Endothelial cell of umbilical vein (primary cell): ENCODE measurements at regions not wholly inside any gene's neighbourhood (a gene's known extent, or its start where the extent isn't known, plus 50 kb on each side); places are given as distances from the start of the nearest gene placed in this dataset.
A peak's percentile ranks its signal among the peaks of the same experiment; 100 is the strongest.

Source experiments
- BruUV-seq: library from RNA; stranded (reverse); fragments of 400-500 nt; replicated peaks from 2 replicates; lab custom pipeline; 2021; lab: Mats Ljungman, UMichigan
- CTCF ChIA-PET: fragments of 300-600, 350-600 bp; sonication (Branson Sonifier 250); formaldehyde crosslinking; loops from one replicate; lab custom pipeline; 2021; ENCODE audit warnings: antibody characterized with exemption, inconsistent platforms; lab: Charles Lee
- POLR2A ChIA-PET: fragments of 300-600, 350-600 bp; sonication (Branson Sonifier 250); formaldehyde crosslinking; loops from one replicate; lab custom pipeline; 2021; ENCODE audit warnings: antibody characterized with exemption, inconsistent platforms; lab: Charles Lee
- DNase-seq: peaks from one replicate; pipeline ENCODE4 v3.0.0-alpha.2; 2011; ENCODE audit warnings: low read depth, low spot score
- FAIRE-seq: peaks from 2 replicates; lab custom pipeline; 2011; peaks lifted over from hg19 to GRCh38; lab: Jason Lieb, UNC
- H2AFZ ChIP-seq: 2 replicates; pipeline ENCODE4 v1.6.0; 2012; ENCODE audit warnings: low read depth, low read length, control low read depth, inconsistent platforms
- H3K27ac ChIP-seq: 2 replicates; pipeline ENCODE4 v1.5.1; 2011; ENCODE audit warnings: low read depth, mild to moderate bottlenecking, control low read depth, low read length, moderate library complexity; ENCODE audit not compliant: insufficient read depth
- H3K27me3 ChIP-seq, 2 experiments: 2 replicates each; pipeline versions ENCODE4 v1.6.0 to v1.6.1; 2011; ENCODE audit warnings: low read length in 2 of 2, mixed read lengths in 1 of 2; ENCODE audit not compliant: control insufficient read depth in 2 of 2, insufficient read depth in 2 of 2
- H3K36me3 ChIP-seq, 2 experiments: 2 replicates in 1 of 2; 3 replicates in 1 of 2; pipeline ENCODE4 v1.5.1; 2011; ENCODE audit warnings: low read length in 2 of 2, mild to moderate bottlenecking in 1 of 2, moderate library complexity in 1 of 2; ENCODE audit not compliant: control insufficient read depth in 2 of 2, insufficient read depth in 2 of 2; ENCODE audit errors: extremely low read depth in 1 of 2
- H3K4me1 ChIP-seq: 3 replicates; pipeline ENCODE4 v1.5.1; 2011; ENCODE audit warnings: mild to moderate bottlenecking, low read length; ENCODE audit not compliant: control insufficient read depth, insufficient read depth; ENCODE audit errors: extremely low read depth
- H3K4me2 ChIP-seq: 2 replicates; pipeline ENCODE4 v1.6.1; 2011; ENCODE audit warnings: low read length, control low read depth, mixed read lengths; ENCODE audit not compliant: insufficient read depth
- H3K4me3 ChIP-seq, 3 experiments: fragments of 200-600 bp in 1 of 3; sonication (generic), shearing (Covaris generic) in 1 of 3; replicated peaks in 1 of 3; 2 replicates each; pipeline ENCODE4 v1.5.1; 2011 to 2016; ENCODE audit warnings: control low read depth in 3 of 3, low read length in 3 of 3, mild to moderate bottlenecking in 2 of 3, inconsistent platforms in 1 of 3, low read depth in 1 of 3, moderate library complexity in 1 of 3; ENCODE audit not compliant: insufficient read depth in 1 of 3
- H3K79me2 ChIP-seq: 2 replicates; pipeline ENCODE4 v1.6.0; 2012; ENCODE audit warnings: low read length, inconsistent platforms; ENCODE audit not compliant: control insufficient read depth, insufficient read depth
- H3K9ac ChIP-seq: replicated peaks from 2 replicates; pipeline ENCODE3; 2011; ENCODE audit warnings: low read length, control low read depth; ENCODE audit not compliant: insufficient read depth; ENCODE audit errors: extremely low read depth
- H3K9me1 ChIP-seq: replicated peaks from 3 replicates; pipeline ENCODE4 v1.6.0; 2011; ENCODE audit warnings: mild to moderate bottlenecking, low read length; ENCODE audit not compliant: control insufficient read depth, insufficient read depth; ENCODE audit errors: extremely low read depth
- H3K9me3 ChIP-seq: replicated peaks from 2 replicates; pipeline ENCODE4 v1.5.1; 2012; ENCODE audit warnings: low read length, inconsistent platforms; ENCODE audit not compliant: control insufficient read depth, insufficient read depth
- H4K20me1 ChIP-seq: replicated peaks from 2 replicates; pipeline ENCODE3; 2011; ENCODE audit warnings: mild to moderate bottlenecking, low read length; ENCODE audit not compliant: control insufficient read depth, insufficient read depth; ENCODE audit errors: extremely low read depth
- CTCF ChIP-seq, 2 donors: IDR thresholded peaks; 1 replicate in 1 of 2; 2 replicates in 1 of 2; pipeline ENCODE4 v1.5.1; 2011; ENCODE audit warnings: low read length in 2 of 2, mild to moderate bottlenecking in 2 of 2, moderate library complexity in 2 of 2, control low read depth in 1 of 2, inconsistent platforms in 1 of 2, low read depth in 1 of 2; ENCODE audit not compliant: insufficient read depth in 1 of 2; ENCODE audit errors: extremely low read depth in 1 of 2
- EZH2 ChIP-seq: IDR thresholded peaks from 2 replicates; pipeline ENCODE4 v1.6.1; 2012; ENCODE audit warnings: borderline replicate concordance, low read depth, mild to moderate bottlenecking, moderate library complexity, low read length, inconsistent platforms; ENCODE audit not compliant: severe bottlenecking
- FOS ChIP-seq: IDR thresholded peaks from 2 replicates; pipeline ENCODE4 v1.6.1; 2011; ENCODE audit warnings: mild to moderate bottlenecking, low read length, moderate library complexity, borderline replicate concordance; ENCODE audit not compliant: insufficient read depth
- GATA2 ChIP-seq: IDR thresholded peaks from 2 replicates; pipeline ENCODE4 v1.7.0; 2011; ENCODE audit warnings: low read depth, mild to moderate bottlenecking, moderate library complexity, mixed read lengths, low read length; ENCODE audit not compliant: insufficient read length, insufficient read depth
- JUN ChIP-seq: IDR thresholded peaks from 2 replicates; pipeline ENCODE4 v1.6.1; 2011; ENCODE audit warnings: borderline replicate concordance, low read depth; ENCODE audit not compliant: insufficient read length, insufficient read depth
- MYC ChIP-seq: IDR thresholded peaks from one replicate; pipeline ENCODE4 v1.6.1; 2011; ENCODE audit warnings: mild to moderate bottlenecking, low read depth, low read length
- POLR2A ChIP-seq: IDR thresholded peaks from 2 replicates; pipeline ENCODE4 v1.6.1; 2012; ENCODE audit warnings: low read depth, mild to moderate bottlenecking, control low read depth, low read length
- POLR2AphosphoS5 ChIP-seq: IDR thresholded peaks from 2 replicates; pipeline ENCODE4 v1.6.1; 2012; ENCODE audit warnings: low read depth, mild to moderate bottlenecking, control low read depth, low read length, moderate library complexity; ENCODE audit not compliant: insufficient read depth
- dilution Hi-C: fragments of 300-500 bp; cut with MboI; formaldehyde crosslinking; loops from one replicate; pipeline ENCODE4 v1.15.0; 2019; ENCODE audit warnings: low sequenced_read_pairs; ENCODE audit not compliant: extremely low pct_ligation_motif_present
- intact Hi-C: fragments of 100-400 bp; cut with micrococcal nuclease; formaldehyde crosslinking; loops from one replicate; pipeline ENCODE4 v1.10.0; 2022
- TF ChIP-seq, protein P1 (sequence below): IDR thresholded peaks from 2 replicates; pipeline ENCODE4 v1.6.1; 2011; ENCODE audit not compliant: insufficient read depth, insufficient read length

DNA sequence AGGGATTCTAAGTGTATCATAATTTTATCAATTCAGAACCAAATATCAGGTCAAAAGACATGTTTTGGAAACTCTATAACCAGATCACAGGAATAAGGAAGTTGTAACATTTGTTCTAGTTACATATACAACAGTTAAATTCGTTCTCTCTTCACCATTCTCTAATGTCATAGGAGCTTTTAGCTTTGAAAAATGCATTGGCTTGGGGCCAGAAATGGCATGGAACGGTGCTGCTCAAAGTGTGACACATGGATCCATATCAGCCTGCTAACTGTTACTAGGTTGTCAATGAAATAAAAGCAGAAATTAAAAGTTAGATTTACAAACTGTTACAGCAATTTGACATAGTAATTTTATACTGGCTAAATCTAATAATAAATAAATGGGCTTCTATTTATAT is 120.3 kb downstream of the LCA5 start:
- Histone ChIP-seq H3K79me2 (no peaks in the 10 kb centered on the region), H4K20me1 (no peaks in the 10 kb centered on the region), H3K27ac (no peak overlapping the region), H3K36me3 (no peaks in the 10 kb centered on the region), H3K9me3 (no peaks in the 10 kb centered on the region), H3K27me3 (no peaks in the 10 kb centered on the region), H3K4me1 (peaks cover 10% of the 10 kb centered on the region), H3K4me3 (no peak overlapping the region), H3K9me1 (no peaks in the 10 kb centered on the region), H3K9ac (no peak overlapping the region), H3K4me2 (no peak overlapping the region), H2AFZ (no peak overlapping the region)
- DNase-seq (no peak), FAIRE-seq (no peak)
- CTCF ChIA-PET, result interaction anchor here (1.1 kb wide), 1 partner anchor 31 kb away, joined by 3 read pairs; no protein-coding TSS in a partner anchor
- dilution Hi-C loops, result no loop called here
- intact Hi-C loops, result no loop called here
- no TSS peak for BruUV-seq
- TF ChIP-seq JUN (no peak), EZH2 (no peak), POLR2A (no peak)
- TF ChIP-seq, protein P1, sequence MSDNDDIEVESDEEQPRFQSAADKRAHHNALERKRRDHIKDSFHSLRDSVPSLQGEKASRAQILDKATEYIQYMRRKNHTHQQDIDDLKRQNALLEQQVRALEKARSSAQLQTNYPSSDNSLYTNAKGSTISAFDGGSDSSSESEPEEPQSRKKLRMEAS, result no peak
- POLR2A ChIA-PET, result no interaction called here

- DNase-seq (no peak), FAIRE-seq (peak; percentile 26)
- no peak overlapping the region for H3K4me2 ChIP-seq
- H3K36me3 ChIP-seq, result no peaks in the 10 kb centered on the region
- no TSS peak for BruUV-seq
- POLR2A ChIA-PET, result no interaction called here
- no peaks in the 10 kb centered on the region for H3K4me1 ChIP-seq
- H3K9ac ChIP-seq, result no peak overlapping the region
- H2AFZ ChIP-seq, result peak overlapping the region; percentile 17
- intact Hi-C loops (no loop called here), dilution Hi-C loops (no loop called here)
- no peaks in the 10 kb centered on the region for H3K79me2 ChIP-seq
- H3K27me3 ChIP-seq, result no peaks in the 10 kb centered on the region
- H3K4me3 ChIP-seq, result no peak overlapping the region
- H3K27ac ChIP-seq, result no peak overlapping the region
- TF ChIP-seq POLR2AphosphoS5, result no peak
- no peak for TF ChIP-seq GATA2
- no peak for TF ChIP-seq FOS
- no peak for TF ChIP-seq EZH2
- no peak for TF ChIP-seq MYC
- no peak for TF ChIP-seq POLR2A
- no peak for TF ChIP-seq JUN
- no peak for TF ChIP-seq CTCF (IDR thresholded peaks at IDR 0.05; ENCODE audit: extremely low read depth in 1 of 2, insufficient read depth in 1 of 2, low read depth in 1 of 2, low read length in 2 of 2)
- TF ChIP-seq, protein P1, result no peak
- H3K9me3 ChIP-seq, result no peaks in the 10 kb centered on the region
- H4K20me1 ChIP-seq, result no peaks in the 10 kb centered on the region
- CTCF ChIA-PET, result interaction anchor here (0.7 to 1.3 kb wide), 4 partner anchors 8 to 18 kb away, joined by 3 to 4 read pairs (median 3); no protein-coding TSS in a partner anchor
- no peaks in the 10 kb centered on the region for H3K9me1 ChIP-seq
Observed at GRCh38 chr6:79413562-79414002, 123.6 kb downstream of the LCA5 start.
